Right atrium auricular region (tissue), 2 donors: ENCODE measurements at regions not wholly inside any gene's neighbourhood (a gene's known extent, or its start where the extent isn't known, plus 50 kb on each side); places are given as distances from the start of the nearest gene placed in this dataset.

Source experiments
- DNase-seq: peaks from one replicate; pipeline ENCODE4 v3.0.0-alpha.2; 2019; ENCODE audit warnings: low spot score
- H3K27ac ChIP-seq, 2 donors: fragments of 200-600 bp; sonication (generic); 1 replicate in 1 of 2; 2 replicates in 1 of 2; pipeline ENCODE4 v1.5.1; 2016 to 2019
- H3K27me3 ChIP-seq, 2 donors: fragments of 200-600 bp; sonication (generic); one replicate each; pipeline versions ENCODE4 v1.5.1 to v1.6.0; 2017 to 2019
- H3K36me3 ChIP-seq: fragments of 200-600 bp; sonication (generic); one replicate; pipeline ENCODE4 v1.5.1; 2016
- H3K4me1 ChIP-seq, 2 donors: fragments of 200-600 bp; sonication (generic); one replicate each; pipeline versions ENCODE4 v1.5.1 to v1.6.0; 2017 to 2019
- H3K4me3 ChIP-seq, 2 donors: fragments of 200-600 bp; sonication (generic); 1 replicate in 1 of 2; 2 replicates in 1 of 2; pipeline ENCODE4 v1.5.1; 2017 to 2019; ENCODE audit warnings: mild to moderate bottlenecking in 1 of 2, moderate library complexity in 1 of 2
- H3K9me3 ChIP-seq, 2 donors: fragments of 200-600 bp; sonication (generic); one replicate each; pipeline ENCODE4 v1.5.1; 2019
- TF ChIP-seq, protein P1 (sequence below), 2 donors: fragments of 200-600 bp; sonication (generic); IDR thresholded peaks; one replicate each; pipeline ENCODE4 v1.5.1; 2019; ENCODE audit warnings: antibody characterized with exemption in 2 of 2

- no peaks in the 10 kb centered on the region for H3K36me3 ChIP-seq
- H3K4me1 ChIP-seq: no peaks in the 10 kb centered on the region
- H3K27ac ChIP-seq: no peak overlapping the region
- no peak overlapping the region for H3K4me3 ChIP-seq
- no peaks in the 10 kb centered on the region for H3K9me3 ChIP-seq
- H3K27me3 ChIP-seq: no peaks in the 10 kb centered on the region
- DNase-seq: no peak
- TF ChIP-seq, protein P1, sequence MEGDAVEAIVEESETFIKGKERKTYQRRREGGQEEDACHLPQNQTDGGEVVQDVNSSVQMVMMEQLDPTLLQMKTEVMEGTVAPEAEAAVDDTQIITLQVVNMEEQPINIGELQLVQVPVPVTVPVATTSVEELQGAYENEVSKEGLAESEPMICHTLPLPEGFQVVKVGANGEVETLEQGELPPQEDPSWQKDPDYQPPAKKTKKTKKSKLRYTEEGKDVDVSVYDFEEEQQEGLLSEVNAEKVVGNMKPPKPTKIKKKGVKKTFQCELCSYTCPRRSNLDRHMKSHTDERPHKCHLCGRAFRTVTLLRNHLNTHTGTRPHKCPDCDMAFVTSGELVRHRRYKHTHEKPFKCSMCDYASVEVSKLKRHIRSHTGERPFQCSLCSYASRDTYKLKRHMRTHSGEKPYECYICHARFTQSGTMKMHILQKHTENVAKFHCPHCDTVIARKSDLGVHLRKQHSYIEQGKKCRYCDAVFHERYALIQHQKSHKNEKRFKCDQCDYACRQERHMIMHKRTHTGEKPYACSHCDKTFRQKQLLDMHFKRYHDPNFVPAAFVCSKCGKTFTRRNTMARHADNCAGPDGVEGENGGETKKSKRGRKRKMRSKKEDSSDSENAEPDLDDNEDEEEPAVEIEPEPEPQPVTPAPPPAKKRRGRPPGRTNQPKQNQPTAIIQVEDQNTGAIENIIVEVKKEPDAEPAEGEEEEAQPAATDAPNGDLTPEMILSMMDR (IDR thresholded peaks at IDR 0.05): no peak
Measured at GRCh38 chr16:62717026-62717425, 680.8 kb upstream of the CDH8 start.

GRCh38 chr16:62715701-62716100, 679.5 kb upstream of the CDH8 start:
- TF ChIP-seq, protein P1 (IDR thresholded peaks at IDR 0.05): no peak
- no peak overlapping the region for H3K27ac ChIP-seq
- H3K4me1 ChIP-seq: no peaks in the 10 kb centered on the region
- H3K27me3 ChIP-seq: no peaks in the 10 kb centered on the region
- DNase-seq: no peak
- no peaks in the 10 kb centered on the region for H3K36me3 ChIP-seq
- H3K9me3 ChIP-seq: no peaks in the 10 kb centered on the region
- no peak overlapping the region for H3K4me3 ChIP-seq

- Histone ChIP-seq H3K4me1 (no peaks in the 10 kb centered on the region), H3K36me3 (no peaks in the 10 kb centered on the region), H3K4me3 (no peak overlapping the region), H3K27ac (no peak overlapping the region), H3K9me3 (no peaks in the 10 kb centered on the region), H3K27me3 (no peaks in the 10 kb centered on the region)
- DNase-seq: no peak
- TF ChIP-seq, protein P1 (IDR thresholded peaks at IDR 0.05): no peak
Measured at GRCh38 chr16:62712566-62712965, 676.3 kb upstream of the CDH8 start.

DNA sequence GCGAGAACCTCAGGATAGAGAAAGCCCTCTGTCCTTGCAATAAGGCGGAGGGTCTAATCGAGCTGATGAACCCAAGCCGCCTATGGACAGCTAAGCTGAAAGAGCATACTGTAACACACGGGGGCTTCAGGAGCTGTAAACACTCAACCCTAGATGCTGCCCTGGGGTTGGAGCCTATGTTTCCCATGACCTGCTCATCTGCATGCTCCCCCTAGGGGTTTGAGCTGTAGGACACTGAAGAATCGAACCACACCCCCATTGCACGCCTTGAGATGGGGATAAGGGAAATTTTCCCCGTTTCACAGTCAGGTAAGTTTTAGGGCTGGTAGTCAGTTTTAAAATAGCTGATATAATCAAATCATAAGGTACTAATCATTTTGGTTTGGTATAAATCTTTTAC, 675.6 kb upstream of the CDH8 start:
- DNase-seq: no peak
- H3K27ac ChIP-seq: no peak overlapping the region
- TF ChIP-seq, protein P1 (IDR thresholded peaks at IDR 0.05): no peak

GRCh38 chr16:62709794-62710193, 673.6 kb upstream of the CDH8 start:
- no peaks in the 10 kb centered on the region for H3K4me1 ChIP-seq
- no peaks in the 10 kb centered on the region for H3K9me3 ChIP-seq
- H3K4me3 ChIP-seq: no peak overlapping the region
- no peak for DNase-seq
- no peaks in the 10 kb centered on the region for H3K36me3 ChIP-seq
- no peak overlapping the region for H3K27ac ChIP-seq
- TF ChIP-seq, protein P1 (IDR thresholded peaks at IDR 0.05): no peak
- no peaks in the 10 kb centered on the region for H3K27me3 ChIP-seq

More for the DNA sequence above, 675.6 kb upstream of the CDH8 start:
- Histone ChIP-seq H3K4me3 (no peak overlapping the region), H3K36me3 (no peaks in the 10 kb centered on the region), H3K9me3 (no peaks in the 10 kb centered on the region), H3K27me3 (no peaks in the 10 kb centered on the region), H3K4me1 (no peaks in the 10 kb centered on the region)

DNA sequence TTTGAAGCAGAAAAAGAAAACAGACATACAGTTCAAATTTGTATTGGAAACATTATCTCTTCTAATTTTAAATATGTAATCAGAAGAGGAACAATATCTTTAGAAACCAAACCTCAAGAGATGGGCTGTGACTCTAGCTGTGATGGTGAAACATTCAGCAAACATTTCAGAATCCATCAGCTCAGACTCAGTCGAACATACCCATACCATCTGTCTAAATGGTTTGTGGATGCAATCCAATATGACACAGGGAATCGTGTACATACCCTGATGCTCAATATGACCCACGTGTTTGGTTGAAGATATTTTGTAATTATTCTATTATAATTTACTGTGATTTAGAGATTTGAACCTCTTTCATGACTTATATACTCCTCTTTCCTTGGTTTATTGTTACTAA, 665.2 kb upstream of the CDH8 start:
- DNase-seq: no peak
- TF ChIP-seq, protein P1 (IDR thresholded peaks at IDR 0.05): no peak
- no peaks in the 10 kb centered on the region for H3K27me3 ChIP-seq
- no peaks in the 10 kb centered on the region for H3K9me3 ChIP-seq
- no peak overlapping the region for H3K27ac ChIP-seq
- no peaks in the 10 kb centered on the region for H3K4me1 ChIP-seq
- H3K4me3 ChIP-seq: no peak overlapping the region
- no peaks in the 10 kb centered on the region for H3K36me3 ChIP-seq
